Esophagus muscularis mucosa (tissue), 4 donors: ENCODE measurements at regions not wholly inside any gene's neighbourhood (a gene's known extent, or its start where the extent isn't known, plus 50 kb on each side); places are given as distances from the start of the nearest gene placed in this dataset.
"Not testable (repeated sequence)": the region's sequence is repeated elsewhere in the genome, so short reads cannot be mapped to it uniquely, and the experiment has no call there.

ENCODE experiments used
- DNase-seq: peaks from one replicate; pipeline ENCODE4 v3.0.0-alpha.2; 2017; ENCODE audit errors: extremely low spot score
- H3K27ac ChIP-seq, 4 donors: fragments of 200-600 bp; sonication (generic); replicated peaks in 1 of 4; 1 replicate in 3 of 4; 2 replicates in 1 of 4; pipeline ENCODE4 v1.5.1; 2016 to 2019; ENCODE audit warnings: mild to moderate bottlenecking in 1 of 4
- H3K27me3 ChIP-seq, 4 donors: fragments of 200-600 bp; sonication (generic); one replicate each; pipeline versions ENCODE4 v1.5.1 to v1.6.0; 2016 to 2019
- H3K36me3 ChIP-seq, 4 donors: fragments of 200-600 bp; sonication (generic); one replicate each; pipeline ENCODE4 v1.5.1; 2016 to 2019
- H3K4me1 ChIP-seq, 4 donors: fragments of 200-600 bp; sonication (generic); one replicate each; pipeline ENCODE4 v1.5.1; 2016 to 2019
- H3K4me3 ChIP-seq, 4 donors: fragments of 200-600 bp; sonication (generic); 1 replicate in 2 of 4; 2 replicates in 2 of 4; pipeline ENCODE4 v1.5.1; 2016 to 2019; ENCODE audit warnings: mild to moderate bottlenecking in 4 of 4, moderate library complexity in 1 of 4
- H3K9me3 ChIP-seq, 4 donors: fragments of 200-600 bp; sonication (generic); 1 replicate in 3 of 4; 2 replicates in 1 of 4; pipeline ENCODE4 v1.5.1; 2016 to 2019
- EP300 ChIP-seq: sonication (generic); formaldehyde crosslinking; IDR thresholded peaks from one replicate; pipeline ENCODE4 v1.6.1; 2017; ENCODE audit warnings: antibody characterized with exemption
- POLR2A ChIP-seq: fragments of 450-650 bp; IDR thresholded peaks from one replicate; pipeline ENCODE4 v1.6.1; 2017; ENCODE audit warnings: antibody characterized with exemption, moderate library complexity, mild to moderate bottlenecking, low read depth
- POLR2AphosphoS5 ChIP-seq, 2 donors: sonication (generic); formaldehyde crosslinking; IDR thresholded peaks; one replicate each; pipeline ENCODE4 v1.6.1; 2017; ENCODE audit warnings: antibody characterized with exemption in 2 of 2
- WGBS: methylation state at CpG from one replicate; pipeline ENCODE4 v1.1.5; 2018; 5-methylcytosine and 5-hydroxymethylcytosine counted together
- intact Hi-C: fragments of 100-400 bp; cut with DNase I; formaldehyde crosslinking; loops from one replicate; pipeline ENCODE4 v1.15.1; 2023
- TF ChIP-seq, protein P1 (sequence below), 3 experiments: fragments of 200-600 bp in 2 of 3; fragments of 450-650 bp in 1 of 3; sonication (generic) in 2 of 3; IDR thresholded peaks; one replicate each; pipeline ENCODE4 v1.5.1; 2017 to 2019; ENCODE audit warnings: antibody characterized with exemption in 3 of 3, mild to moderate bottlenecking in 2 of 3, moderate library complexity in 1 of 3

DNA sequence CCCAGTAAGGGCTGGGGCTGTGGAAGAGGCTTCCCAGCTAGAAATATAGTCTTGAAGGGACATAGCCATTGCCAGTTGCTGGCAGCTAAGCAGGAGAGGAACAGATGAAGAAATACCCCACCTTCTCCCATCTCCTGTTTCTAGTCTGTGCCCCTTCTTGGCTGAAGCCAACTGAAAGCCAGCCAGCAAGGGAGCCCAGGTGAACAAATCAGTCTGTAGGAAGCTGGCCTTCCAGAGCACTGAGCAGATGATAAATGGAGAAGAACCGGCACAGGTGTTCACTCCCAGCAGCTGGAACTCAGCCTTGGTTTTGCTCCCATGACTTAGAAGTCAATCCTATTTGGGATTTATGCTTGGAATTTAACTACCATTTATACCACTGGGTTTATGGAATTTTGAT, 69.2 kb upstream of the DHX40 start:
- intact Hi-C loops = no loop called here
- peaks cover 0 to 51% (median 36%) of the 10 kb centered on the region in 4 donors for H3K4me1 ChIP-seq
- WGBS = 73% methylated on average over 1 of the region's 1 CpG
- no peaks in the 10 kb centered on the region for H3K27me3 ChIP-seq
- no peaks in the 10 kb centered on the region for H3K36me3 ChIP-seq
- H3K4me3 ChIP-seq = no peak overlapping the region
- H3K27ac ChIP-seq = no peak overlapping the region
- TF ChIP-seq EP300 (no peak), POLR2A (no peak), POLR2AphosphoS5 (IDR thresholded peaks at IDR 0.05) (no peak)
- TF ChIP-seq, protein P1, sequence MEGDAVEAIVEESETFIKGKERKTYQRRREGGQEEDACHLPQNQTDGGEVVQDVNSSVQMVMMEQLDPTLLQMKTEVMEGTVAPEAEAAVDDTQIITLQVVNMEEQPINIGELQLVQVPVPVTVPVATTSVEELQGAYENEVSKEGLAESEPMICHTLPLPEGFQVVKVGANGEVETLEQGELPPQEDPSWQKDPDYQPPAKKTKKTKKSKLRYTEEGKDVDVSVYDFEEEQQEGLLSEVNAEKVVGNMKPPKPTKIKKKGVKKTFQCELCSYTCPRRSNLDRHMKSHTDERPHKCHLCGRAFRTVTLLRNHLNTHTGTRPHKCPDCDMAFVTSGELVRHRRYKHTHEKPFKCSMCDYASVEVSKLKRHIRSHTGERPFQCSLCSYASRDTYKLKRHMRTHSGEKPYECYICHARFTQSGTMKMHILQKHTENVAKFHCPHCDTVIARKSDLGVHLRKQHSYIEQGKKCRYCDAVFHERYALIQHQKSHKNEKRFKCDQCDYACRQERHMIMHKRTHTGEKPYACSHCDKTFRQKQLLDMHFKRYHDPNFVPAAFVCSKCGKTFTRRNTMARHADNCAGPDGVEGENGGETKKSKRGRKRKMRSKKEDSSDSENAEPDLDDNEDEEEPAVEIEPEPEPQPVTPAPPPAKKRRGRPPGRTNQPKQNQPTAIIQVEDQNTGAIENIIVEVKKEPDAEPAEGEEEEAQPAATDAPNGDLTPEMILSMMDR (IDR thresholded peaks at IDR 0.05) = no peak
- no peaks in the 10 kb centered on the region for H3K9me3 ChIP-seq
- peak; percentile 45 for DNase-seq

DNA sequence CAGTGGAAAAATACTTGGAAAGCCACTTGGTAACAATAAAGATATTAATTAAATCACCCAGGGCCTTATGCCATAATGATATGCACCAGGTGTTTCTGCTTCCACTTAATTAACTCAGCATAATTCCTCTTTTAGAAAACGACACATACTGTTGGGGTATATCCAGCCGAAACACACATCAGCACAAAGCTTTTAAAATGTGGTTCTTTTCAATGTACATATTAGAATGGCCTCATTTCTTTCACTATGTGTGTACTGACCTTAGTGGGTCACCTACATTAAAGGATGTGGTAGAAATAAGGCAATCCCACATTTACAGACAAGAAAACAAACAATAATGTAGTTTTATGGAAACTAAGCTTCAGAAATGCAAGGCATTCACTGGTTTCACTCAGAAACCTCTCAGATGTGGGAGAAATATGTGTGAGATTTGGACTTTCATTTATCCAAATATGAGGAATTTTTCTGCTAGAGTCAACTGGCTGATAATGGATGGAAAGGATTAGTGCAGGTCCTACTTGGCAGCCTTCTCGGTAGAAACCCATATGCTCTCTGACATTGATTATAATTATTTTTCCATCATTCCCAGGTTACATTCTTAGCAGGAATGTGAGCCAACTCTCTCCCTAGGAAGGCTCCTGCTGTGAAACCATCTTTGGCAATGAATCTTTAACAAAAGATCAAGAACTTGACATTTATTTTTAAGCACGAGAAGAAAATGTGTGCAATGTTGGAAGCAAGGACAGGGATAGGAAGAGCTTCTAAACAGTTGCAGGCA, 66.7 kb upstream of the DHX40 start:
- WGBS = 20% methylated on average over 4 of the region's 4 CpGs

DNA sequence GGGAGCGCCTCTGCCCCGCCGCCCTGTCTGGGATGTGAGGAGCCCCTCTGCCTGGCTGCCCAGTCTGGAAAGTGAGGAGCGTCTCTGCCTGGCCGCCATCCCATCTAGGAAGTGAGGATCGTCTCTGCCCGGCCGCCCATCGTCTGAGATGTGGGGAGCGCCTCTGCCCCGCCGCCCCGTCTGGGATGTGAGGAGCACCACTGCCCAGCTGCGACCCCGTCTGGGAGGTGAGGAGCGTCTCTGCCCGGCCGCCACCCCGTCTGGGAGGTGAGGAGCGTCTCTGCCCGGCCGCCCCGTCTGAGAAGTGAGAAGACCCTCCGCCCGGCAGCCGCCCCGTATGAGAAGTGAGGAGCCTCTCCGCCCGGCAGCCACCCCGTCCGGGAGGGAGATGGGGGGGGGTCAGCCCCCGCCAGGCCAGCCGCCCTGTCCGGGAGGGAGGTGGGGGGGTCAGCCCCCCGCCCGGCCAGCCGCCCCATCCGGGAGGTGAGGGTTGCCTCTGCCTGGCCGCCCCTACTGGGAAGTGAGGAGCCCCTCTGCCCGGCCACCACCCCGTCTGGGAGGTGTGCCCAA, 65.2 kb upstream of the DHX40 start:
- H3K27me3 ChIP-seq, H3K36me3 ChIP-seq, DNase-seq, intact Hi-C loops, H3K9me3 ChIP-seq: not testable (repeated sequence)
- 70% methylated on average over 2 of the region's 41 CpGs for WGBS
- peaks cover 0 to 41% (median 29%) of the 10 kb centered on the region in 4 donors for H3K4me1 ChIP-seq
- H3K27ac ChIP-seq = peak overlapping the region; percentile 45 to 87 (median 84)
- peak overlapping the region in 2 of 4 donors; percentile 24 to 40 for H3K4me3 ChIP-seq

More for the DNA sequence above, 66.7 kb upstream of the DHX40 start:
- no peak for DNase-seq
- Histone ChIP-seq H3K27me3 (no peaks in the 10 kb centered on the region), H3K27ac (peak overlapping the region; percentile 77 to 87 (median 84)), H3K4me1 (peaks cover 0 to 41% (median 29%) of the 10 kb centered on the region in 4 donors), H3K4me3 (peak overlapping the region; percentile 36 to 52 (median 40)), H3K9me3 (no peaks in the 10 kb centered on the region), H3K36me3 (no peaks in the 10 kb centered on the region)
- intact Hi-C loops = no loop called here
- peak; percentile 14 to 56 for TF ChIP-seq POLR2AphosphoS5 (IDR thresholded peaks at IDR 0.05)
- TF ChIP-seq, protein P1 (IDR thresholded peaks at IDR 0.05) = no peak

DNA sequence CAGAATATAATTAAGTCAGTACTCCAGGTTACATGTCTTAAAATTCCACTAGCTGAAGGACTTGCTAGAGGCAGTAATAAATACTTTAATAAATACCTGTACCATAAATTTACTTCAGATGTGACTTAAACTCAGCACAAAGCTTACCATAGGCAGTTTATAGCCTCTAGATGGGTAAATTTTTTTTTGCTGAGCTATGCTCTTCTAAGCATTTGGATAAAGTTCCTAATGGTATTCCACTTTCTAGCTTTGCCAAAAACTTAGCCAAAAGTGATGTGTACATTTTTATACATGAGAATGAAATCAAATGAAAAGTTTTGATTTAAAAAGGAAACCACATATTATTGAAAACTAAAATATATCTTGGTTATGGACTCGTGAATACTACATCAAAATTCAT, 63.7 kb upstream of the DHX40 start:
- H3K36me3 ChIP-seq = no peaks in the 10 kb centered on the region
- DNase-seq = no peak
- no peaks in the 10 kb centered on the region for H3K9me3 ChIP-seq

DNA sequence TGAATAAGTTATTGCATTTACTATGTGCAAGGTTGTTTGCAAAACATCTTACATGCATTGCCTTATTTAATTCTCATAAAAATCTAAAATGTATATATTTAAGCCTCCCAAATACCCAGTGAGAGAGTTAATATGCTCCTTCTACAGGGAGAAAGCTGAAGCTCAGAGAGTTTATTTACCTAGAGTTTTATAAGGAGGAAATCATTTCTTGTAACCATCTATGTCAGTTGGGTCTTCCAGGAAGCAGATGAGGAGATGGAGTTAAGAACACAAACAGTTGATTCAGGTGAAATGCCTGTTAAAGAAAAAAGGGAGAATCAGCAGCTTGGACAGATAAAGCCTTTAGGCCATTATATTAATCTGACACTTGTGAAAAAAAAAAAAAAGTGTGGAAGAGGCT, 62.6 kb upstream of the DHX40 start:
- Histone ChIP-seq H3K36me3 (no peaks in the 10 kb centered on the region), H3K9me3 (no peaks in the 10 kb centered on the region), H3K4me3 (no peak overlapping the region), H3K27me3 (no peaks in the 10 kb centered on the region), H3K27ac (no peak overlapping the region), H3K4me1 (peaks cover 0 to 49% (median 33%) of the 10 kb centered on the region in 4 donors)
- TF ChIP-seq POLR2A = no peak
- TF ChIP-seq, protein P1 (IDR thresholded peaks at IDR 0.05) = no peak
- TF ChIP-seq POLR2AphosphoS5 (IDR thresholded peaks at IDR 0.05) = no peak
- TF ChIP-seq EP300 = no peak
- no peak for DNase-seq
- intact Hi-C loops = no loop called here

More for the DNA sequence above, 63.7 kb upstream of the DHX40 start:
- H3K4me3 ChIP-seq = no peak overlapping the region
- 80% methylated on average over 1 of the region's 1 CpG for WGBS
- H3K4me1 ChIP-seq = peaks cover 0 to 49% (median 36%) of the 10 kb centered on the region in 4 donors
- intact Hi-C loops = no loop called here
- no peaks in the 10 kb centered on the region for H3K27me3 ChIP-seq
- H3K27ac ChIP-seq = no peak overlapping the region
- TF ChIP-seq EP300 = no peak
- no peak for TF ChIP-seq POLR2A
- TF ChIP-seq, protein P1 (IDR thresholded peaks at IDR 0.05) = no peak
- no peak for TF ChIP-seq POLR2AphosphoS5 (IDR thresholded peaks at IDR 0.05)
